ENCODE measurements at regions not wholly inside any gene's neighbourhood (a gene's known extent, or its start where the extent isn't known, plus 50 kb on each side); places are given as distances from the start of the nearest gene placed in this dataset.
A peak's percentile ranks its signal among the peaks of the same experiment; 100 is the strongest.

DNA sequence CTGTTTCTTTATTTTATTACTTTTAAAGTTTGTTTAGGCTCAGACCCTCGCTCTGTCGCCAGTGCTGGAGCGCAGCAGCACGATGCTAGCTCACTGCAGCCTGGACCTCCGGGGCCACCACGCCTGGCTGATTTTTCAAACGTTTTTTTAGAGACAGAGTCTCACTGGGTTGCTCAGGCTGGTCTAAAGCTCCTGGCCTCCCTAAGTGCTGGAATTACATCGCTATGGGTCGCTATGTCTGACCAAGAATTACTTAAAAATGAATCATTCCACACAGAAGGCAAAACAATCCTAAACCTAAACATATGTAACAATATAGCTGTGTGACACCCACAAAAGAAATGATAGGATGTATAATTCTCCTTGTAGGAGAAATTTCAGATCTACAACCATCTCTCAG, 86.9 kb upstream of the SIMC1 start:
- DNase-seq: no peak

DNA sequence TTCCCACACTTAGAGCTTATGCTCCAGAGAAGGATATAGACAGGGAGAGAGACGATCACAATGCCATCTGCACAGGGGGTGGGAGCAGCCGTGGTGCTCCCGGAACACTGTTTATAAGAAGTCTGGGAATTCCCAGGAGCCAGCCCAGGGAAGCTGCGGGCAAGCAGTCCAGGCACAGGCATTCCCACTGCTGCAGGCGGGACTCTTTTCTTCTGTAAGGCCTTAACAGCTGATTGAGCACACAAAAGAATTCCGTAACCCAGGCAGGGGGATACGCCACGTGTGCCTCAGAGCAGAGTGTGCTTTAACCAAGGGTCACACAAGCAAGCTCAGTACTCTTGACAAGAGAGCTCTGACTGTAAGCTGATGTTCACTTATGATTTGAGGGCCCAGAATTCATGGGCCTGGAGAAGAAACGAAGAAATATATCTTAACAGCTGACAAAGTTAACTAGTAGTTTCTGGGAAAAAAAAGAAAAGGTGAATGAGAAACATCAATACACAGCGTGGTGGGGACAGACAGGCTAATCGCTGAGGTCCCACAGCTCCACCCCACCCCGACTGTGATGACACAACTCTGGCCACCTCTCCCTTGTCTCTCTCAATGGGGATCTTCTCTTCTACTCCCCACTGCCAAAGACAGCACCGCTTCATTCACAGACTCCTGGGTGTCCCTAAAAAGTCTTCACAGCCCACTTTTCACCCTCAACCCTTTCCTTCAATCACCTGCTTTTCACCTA, 85.9 kb upstream of the SIMC1 start:
- no peak for DNase-seq

DNA sequence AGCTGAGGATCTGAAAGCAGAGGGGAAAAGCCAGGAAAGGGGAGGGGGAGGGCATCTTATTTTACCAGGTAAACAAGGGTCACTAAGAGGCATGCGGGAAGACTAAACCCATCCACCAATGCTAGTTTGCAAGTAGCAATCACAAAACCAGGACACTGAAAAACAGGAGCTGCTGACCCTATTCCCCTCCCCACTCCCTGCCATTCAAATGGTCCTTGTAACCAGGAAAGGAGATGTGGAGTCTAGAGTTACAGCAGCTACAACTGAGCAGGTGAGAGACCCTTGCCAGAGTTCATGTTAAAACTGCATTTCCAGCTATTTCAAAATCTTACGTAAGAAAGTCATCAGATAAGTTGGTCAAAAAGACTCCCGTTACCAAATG, 85.3 kb upstream of the SIMC1 start:
- no peak for DNase-seq

DNA sequence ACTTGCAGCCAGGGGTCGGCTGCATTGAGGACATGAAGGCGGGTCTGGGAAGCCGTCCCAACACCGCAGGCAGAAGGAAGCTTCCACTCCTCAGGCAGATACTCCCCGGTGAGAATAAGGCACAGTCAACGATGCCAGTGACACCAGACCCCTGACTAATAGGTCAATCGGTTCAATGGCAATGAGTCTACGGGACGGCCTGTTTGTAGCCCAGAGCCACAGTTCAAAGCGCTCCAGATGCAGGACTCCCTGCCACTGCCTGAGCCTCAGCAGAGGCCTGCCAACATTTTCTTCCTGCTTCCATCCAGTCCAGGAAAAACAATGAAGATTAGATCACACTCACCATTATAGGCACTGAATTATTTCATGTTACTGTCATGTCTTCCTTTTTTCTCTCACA, 84.5 kb upstream of the SIMC1 start:
- DNase-seq: no peak

DNA sequence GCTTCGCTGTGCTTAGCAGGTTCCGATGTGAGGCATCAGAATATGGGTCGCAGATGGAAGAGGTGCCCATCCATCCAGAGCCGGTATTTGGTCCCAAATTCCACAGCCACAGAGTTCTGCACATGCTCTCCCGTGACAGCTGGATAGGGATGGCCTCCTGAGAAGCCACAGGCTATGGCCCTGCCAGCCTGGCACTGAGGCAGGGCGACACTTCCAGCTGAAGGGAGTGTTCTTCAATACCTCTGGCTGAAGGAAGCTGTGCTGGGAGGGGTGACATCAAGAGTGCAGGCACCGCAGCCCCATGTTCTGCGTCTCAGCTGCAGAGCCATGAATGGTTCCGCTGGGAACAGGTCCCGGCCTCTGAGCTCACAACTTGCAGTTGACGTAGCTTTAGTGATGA, 83.4 kb upstream of the SIMC1 start:
- no peak for DNase-seq

DNA sequence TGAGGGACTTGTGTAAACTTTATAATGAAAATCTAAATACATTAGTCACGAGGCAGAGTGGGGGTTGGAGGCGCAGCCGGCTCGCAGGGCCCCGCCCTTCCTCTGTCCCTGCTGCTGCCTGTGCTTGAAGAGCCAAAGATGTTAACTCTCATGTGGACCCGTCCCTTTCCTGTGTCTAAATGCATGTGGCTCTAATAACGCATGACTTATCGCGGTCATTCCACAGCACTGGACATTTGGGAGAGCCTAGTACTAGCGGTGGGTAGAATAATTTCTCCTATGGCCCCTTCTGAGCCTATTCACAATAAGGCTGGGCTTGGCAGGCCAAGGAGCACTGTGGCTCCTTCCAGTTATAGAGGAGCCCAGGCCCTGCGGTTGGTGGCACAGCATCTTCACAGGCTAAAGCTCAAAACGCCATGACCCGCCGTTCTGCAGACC, 82.3 kb upstream of the SIMC1 start:
- DNase-seq: no peak

DNA sequence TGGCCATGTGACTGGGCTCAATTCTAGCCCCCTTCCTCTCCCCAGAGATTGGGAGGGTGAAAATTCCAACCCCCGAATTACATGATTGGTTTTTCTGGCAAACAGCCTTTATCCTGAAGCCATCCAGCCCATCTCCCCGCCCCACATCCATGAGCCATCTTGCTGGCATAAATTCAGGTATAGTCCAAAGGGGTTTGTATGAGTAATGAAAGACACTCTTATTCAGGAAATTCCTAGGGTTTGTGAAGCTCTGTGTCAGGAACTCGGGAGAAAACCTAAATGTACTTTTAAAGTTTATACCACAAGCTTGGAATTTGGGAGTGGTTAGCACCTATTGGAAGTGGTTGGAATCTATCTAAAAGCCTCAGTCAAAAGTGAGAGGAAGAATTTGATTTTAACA, 80.6 kb upstream of the SIMC1 start:
- DNase-seq: no peak

DNA sequence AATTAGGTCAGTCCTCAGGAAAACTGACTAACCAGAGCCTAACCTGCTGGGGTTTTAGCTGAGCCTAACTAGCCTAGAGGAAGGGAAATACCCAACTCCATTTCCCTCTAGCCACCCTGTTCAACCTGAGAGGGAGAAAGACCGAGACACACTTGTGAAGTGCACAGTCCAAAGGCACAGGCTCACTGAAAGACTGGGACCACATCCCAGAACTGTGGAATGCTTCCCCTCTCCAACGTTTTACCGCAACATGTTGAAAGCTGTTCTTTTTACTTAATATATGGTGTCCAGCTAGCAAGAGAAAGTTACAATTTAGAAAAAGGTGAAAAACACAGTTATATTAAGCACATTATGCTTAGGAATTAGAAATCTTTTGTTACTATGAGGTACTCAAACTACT, 76.8 kb upstream of the SIMC1 start:
- DNase-seq: no peak

DNA sequence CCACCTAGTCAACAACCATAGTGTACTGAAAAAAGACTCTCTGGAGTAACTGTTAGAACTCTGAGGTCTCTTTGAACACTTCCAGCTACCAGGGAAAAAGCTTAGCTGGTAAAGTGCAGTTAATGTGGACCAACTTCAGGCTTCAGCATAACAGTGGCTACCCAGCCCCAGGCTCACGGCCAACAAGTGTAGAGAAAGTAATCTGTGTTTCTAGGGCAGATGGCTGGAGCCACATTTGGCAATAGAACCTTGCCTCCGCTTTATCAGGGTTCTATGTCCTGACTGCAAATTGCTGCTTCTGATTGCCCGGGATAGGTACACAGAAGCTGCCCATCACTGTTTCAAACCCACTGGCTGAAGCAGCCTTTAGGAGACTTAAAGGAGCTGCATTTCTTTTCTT, 76.0 kb upstream of the SIMC1 start:
- no peak for DNase-seq

DNA sequence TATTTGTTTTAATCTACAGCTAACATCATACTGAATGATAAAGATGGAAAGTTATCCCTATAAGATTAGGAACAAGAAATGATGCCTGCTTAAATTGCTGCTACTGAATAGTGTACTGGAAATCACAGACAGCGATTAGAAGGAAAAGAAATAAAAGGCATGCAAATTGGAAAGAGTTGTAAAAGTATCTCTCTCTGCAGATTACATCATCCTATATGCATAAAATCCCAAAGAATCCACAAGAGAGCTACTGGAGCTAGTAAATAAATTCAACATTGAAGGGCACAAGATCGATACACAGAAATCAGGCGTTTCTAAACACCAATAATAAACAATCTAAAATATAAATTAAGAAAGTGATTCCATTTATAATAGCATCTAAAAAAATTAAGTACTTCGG, 75.3 kb upstream of the SIMC1 start:
- DNase-seq: no peak

DNA sequence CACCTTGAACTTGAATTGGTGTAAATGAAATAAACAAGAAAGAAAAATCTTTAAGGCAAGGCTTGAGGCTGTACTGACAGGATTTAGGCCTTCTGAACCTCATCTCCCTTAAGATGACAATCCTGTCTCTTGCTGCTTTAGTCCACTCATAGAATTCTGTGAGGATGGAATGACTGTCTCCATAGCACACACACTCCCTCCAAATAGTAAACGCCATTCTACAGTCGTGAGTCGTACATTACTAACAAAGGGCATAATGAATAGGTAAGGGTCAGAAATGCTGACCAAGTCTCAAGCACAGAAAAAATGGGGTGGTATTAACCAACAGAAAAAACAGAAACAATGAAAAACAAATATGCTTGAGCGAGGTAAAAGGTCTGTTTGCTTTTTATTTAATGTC, 71.8 kb upstream of the SIMC1 start:
- no peak for DNase-seq

DNA sequence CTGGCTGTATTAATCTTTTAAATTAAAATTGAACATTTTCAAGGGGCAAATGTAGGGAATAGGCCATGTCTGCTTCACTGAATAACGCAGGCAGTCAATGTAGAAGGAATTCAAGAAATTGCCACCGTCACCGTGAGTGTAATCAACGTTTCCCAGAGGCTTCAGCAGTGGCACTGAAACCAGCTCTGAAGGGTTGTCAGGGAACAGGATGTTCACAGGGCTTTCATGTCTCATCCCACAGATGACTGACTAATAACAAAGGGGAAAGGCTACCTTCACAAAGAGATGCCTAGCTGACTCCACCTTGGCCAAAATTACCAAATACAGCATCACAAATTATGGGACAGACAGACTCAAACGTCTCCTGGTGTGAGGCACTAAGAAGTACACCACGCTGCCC, 70.4 kb upstream of the SIMC1 start:
- DNase-seq: no peak

DNA sequence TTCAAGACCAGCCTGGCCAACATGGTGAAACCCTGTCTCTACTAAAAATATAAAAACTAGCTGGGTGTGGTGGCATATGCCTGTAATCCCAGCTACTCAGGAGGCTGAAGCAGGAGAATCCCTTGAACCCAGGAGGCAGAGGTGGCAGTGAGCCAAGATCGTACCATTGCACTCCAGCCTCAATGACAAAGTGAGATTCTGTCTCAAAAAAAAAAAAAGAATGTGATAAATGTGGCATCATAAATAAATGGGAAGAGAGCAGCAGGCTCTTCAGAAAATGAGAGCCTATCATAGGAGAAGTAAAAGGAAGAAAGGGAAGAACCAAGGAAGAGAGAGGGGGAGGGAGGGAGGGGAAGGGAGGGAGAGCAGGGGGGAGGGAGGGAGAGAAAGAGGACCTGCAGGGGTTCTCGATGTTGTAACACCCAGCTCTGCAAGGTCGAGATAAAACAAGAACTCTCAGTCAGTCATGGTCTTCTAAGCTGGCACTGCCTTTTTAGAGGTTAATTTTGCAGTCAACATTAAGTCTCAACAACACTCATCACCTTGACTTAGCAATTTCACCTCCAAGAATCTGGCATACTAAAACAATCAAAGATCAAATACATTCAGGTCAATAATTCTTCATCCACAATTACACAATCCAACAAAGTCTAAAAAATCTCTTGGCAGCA, 68.7 kb upstream of the SIMC1 start:
- no peak for DNase-seq

DNA sequence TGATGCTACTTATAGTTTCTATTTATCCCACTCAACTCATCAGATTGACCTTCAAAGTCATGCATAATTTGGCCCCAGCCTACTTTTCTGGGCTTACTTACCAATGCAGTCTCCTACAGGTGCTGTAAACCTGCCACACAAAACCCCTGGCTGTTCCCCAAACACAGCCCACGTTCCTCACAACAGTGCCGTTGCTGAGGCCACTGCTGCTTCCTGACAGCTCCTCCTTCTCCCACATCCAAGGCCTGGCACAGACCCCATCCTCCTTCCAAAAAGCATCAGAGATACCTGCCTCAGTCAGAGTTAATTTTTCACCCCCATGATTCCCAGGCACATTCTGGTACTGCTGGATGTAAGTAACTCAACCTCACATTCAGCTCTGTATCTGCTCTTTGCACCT, 68.1 kb upstream of the SIMC1 start:
- no peak for DNase-seq

DNA sequence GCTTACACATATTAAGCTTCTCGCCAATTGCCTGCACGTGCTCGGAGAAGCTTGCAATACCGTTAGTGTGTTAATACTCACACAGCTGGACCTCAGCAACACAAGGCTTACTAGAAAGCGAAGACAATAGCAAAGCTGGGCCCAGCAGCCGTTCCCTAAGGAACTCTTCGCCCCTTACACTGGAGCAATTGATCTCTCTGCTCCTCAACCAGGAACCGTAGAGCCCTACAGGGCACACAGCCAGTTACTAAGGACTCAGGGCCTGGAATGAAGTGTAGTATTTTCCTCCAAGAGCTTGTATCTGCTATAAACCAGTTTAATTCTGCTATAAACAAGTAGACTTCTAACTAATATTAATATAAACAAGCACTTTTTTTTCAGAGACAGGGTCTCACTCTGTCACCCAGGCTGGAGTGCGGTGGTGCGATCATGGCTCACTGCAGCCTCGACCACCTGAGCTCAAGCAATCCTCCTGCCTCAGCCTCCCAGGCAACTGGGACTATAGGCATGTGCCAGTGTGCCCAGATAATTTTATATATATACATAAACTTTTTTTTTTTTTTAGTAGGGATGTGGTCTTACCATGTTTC, 67.0 kb upstream of the SIMC1 start:
- no peak for DNase-seq

DNA sequence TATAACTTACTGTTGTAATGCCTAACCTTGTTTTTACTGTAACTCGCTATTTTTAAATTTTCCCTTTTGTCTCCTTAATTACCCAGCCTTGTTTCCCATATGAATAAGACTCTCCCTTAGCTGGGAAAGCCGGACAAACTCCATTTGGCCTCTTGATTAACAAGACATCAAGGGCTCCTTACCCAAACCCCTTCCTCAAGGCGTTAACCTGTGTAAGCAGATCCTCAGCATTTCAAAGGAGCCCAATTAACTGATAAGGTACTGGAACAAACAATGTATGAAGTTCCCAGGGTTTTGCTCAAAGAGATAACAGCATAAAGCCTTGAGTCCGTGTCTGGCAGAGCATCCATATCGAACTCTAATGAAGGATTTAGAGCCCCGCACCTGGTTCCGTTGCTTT, 66.0 kb upstream of the SIMC1 start:
- DNase-seq: no peak

DNA sequence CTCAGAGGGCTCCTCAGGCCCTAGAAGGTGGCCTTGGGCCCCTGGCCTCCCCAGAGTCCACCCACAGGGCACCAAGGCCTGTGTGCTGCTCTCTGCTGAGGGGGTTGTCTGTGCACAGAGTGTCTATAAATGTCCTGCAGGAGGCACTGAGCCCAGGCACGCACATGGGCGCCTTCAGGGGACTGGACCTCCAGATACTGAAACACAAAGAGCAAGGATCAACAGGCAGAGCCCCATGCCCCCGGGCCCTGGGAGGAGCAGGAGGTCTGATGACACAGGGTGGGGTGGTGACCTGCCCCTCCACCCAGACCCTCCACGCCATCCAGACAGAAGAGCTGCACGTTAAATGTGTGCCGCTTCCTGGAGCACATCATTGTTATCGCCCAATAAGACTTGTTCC, 64.6 kb upstream of the SIMC1 start:
- DNase-seq: no peak

DNA sequence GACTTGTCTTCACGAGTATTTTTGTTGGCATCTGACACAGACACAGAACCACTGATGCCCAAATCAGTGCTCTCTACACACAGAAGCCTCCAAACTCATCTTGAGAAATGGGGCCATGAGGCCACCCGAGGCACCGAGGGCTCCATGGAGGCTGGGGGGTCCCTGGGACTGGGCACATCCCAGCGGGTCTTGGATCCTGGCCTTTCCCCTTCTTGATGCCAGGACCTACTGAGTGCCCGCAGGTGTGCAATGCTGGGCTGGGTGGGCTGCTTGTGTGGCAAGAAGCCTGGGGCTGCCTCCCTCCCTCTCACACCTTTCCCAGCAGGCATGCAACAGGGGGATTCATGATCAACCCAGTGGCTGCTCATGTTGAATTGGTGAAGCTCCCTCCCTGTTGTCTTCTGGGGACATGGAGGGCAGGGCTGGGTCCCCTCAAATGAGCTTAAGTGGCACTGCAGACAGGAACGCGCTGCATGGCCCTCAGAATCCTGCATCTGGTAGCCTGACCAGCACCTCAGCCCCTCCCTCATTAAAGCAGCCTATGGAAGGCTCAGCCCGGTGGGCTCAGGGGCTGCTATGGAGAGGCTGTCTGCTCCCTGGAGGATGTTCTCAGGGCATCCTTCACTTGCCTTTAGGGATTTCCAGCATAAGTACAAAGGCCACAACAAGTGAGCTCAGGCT, 63.7 kb upstream of the SIMC1 start:
- DNase-seq: no peak

DNA sequence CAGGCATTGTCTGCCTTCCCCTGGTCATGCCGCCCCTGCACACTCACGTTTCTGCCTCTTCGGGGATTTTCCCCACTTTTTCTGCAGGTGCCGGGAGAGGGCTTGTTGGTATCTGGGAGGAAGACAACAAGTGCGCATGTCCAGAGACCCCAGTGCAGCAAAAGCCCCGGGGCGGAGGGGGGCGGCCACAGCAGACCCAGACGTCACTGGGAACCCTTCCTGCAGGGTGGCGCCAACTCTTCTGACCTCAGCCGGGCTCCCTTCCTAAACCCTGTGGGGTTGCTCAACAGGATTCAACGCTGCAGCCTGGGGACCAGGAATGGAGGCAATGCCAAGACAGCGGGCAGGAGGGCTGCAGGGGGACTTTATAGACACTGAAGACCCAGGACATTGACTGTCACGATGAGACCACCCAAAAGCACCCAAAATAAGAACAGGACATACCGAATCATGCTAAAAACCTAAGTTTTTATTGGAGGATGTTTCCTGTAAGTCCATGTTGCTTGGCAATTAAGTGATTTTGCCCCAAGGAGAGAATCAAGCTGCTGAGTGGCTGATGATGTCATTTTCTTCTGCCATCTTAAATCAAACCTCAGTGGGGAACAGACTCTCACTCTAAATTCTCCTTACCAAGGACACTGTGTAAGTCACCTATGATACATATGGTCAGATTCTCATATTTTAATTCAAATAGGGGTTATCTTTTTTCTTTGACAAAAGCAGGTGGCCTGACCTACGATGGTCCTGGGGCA, 62.9 kb upstream of the SIMC1 start:
- DNase-seq: no peak

DNA sequence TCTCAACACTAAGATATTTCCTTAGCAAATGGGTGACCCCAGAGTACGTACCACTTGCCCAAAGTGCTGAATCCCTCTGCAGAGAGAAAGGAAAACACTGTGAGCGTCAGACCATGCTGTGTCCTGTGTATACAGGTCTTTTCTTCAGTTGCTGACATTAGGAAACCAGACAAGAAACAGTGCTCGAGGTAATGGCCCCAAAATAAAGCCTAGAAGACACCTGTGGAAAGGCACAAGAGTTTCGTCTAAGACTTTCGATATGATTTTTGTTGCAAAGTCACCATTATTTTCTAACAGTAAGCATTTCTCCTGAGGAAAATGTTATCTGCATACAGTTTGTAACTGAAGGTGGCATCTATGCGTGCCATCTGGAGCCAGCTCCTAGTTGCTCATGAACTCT, 62.0 kb upstream of the SIMC1 start:
- no peak for DNase-seq

DNA sequence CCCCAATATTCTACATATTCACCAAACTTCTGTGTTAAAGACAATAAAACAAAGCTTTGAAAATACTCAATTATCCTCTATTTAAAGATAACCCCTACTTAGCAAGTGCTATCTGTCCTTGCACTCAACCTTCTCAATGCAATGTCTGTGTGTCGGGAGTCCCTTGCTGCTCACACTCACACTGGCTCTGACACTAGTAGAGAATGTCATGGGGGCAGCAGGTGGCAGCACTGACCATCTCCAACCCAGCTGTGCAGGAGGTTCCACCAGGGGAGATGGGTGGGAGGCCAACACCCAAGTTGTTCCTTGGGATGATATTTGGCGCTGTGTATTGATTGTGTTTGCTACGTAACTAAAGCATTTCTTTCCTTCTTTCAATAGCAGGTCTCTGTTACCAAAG, 59.4 kb upstream of the SIMC1 start:
- peak; percentile 24 to 46 for DNase-seq

DNA sequence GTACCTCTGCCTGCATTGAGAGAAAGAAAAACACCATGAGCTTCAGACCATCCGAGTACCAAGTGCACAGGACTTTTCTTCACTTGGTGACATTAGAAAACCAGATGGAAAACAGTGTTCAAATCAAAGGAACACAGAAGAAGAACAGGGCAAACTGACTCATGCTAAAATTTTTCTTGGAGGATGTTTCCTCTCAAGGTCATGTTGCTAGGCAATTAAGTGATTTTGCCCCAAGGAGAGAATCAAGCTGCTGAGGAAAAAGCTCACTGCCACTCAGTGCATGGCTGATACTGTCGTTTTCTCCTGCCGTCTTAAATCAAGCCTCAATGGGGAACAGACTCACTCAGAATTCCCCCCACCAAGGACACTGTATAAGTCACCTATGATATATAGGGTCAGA, 57.9 kb upstream of the SIMC1 start:
- no peak for DNase-seq

DNA sequence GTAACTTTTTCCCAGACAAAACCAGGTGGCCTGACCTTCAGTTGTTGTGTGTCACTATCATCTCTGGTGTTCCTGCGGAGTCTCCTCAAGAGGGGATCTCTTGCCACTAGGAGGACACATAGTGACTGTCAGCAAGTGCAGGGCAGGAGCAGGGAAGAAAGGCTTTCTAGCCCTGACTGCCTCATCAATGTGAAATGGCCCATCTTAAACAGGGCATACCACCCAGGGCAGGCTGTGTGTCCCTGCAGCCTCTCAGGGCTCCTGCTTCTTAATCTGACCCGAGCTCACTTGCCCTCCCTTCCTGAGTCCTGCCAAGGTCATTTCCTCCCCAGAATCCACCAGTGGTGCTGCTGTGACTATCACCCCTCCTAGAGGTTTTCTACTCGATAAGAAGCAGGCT, 57.4 kb upstream of the SIMC1 start:
- no peak for DNase-seq
